ENCODE measurements at regions not wholly inside any gene's neighbourhood (a gene's known extent, or its start where the extent isn't known, plus 50 kb on each side); places are given as distances from the start of the nearest gene placed in this dataset.

GRCh38 chr20:9919271-9920014 is 80.6 kb upstream of the PAK5 start:
- DNase-seq (ENCODE audit: low read depth in 3 of 3), result no peak

GRCh38 chr20:9918348-9918747 is 79.5 kb upstream of the PAK5 start:
- no peak for DNase-seq (ENCODE audit: low read depth in 3 of 3)

GRCh38 chr20:9916761-9917160 is 77.9 kb upstream of the PAK5 start:
- DNase-seq (ENCODE audit: low read depth in 3 of 3), result no peak

GRCh38 chr20:9912858-9913434 is 74.1 kb upstream of the PAK5 start:
- peak; percentile 2 to 9 (median 2) for DNase-seq (ENCODE audit: low read depth in 3 of 3)

GRCh38 chr20:9912290-9912689 is 73.4 kb upstream of the PAK5 start:
- no peak for DNase-seq (ENCODE audit: low read depth in 3 of 3)

GRCh38 chr20:9911519-9911918 is 72.6 kb upstream of the PAK5 start:
- DNase-seq (ENCODE audit: low read depth in 3 of 3), result no peak

- DNase-seq (ENCODE audit: low read depth in 3 of 3), result no peak
These were observed 70.3 kb upstream of the PAK5 start for GRCh38 chr20:9909167-9909566.

- no peak for DNase-seq (ENCODE audit: low read depth in 3 of 3)
These were observed 64.3 kb upstream of the PAK5 start for GRCh38 chr20:9903048-9903655.

GRCh38 chr20:9889270-9889981 is 50.5 kb upstream of the PAK5 start:
- no peak for DNase-seq (ENCODE audit: low read depth in 3 of 3)
